Activated CD8-positive, alpha-beta memory T cell treated with anti-CD3 and anti-CD28 coated beads for 4 hours (primary cell): ENCODE measurements at regions not wholly inside any gene's neighbourhood (a gene's known extent, or its start where the extent isn't known, plus 50 kb on each side); places are given as distances from the start of the nearest gene placed in this dataset.

ENCODE experiments used
- DNase-seq, 2 donors: peaks; one replicate each; pipeline ENCODE4 v3.0.0-alpha.2; 2020; ENCODE audit warnings: low read depth in 2 of 2

- DNase-seq, result no peak
Observed at GRCh38 chr6:156306531-156306930, 470.6 kb upstream of the ARID1B start.

- DNase-seq, result no peak
Observed at GRCh38 chr6:156283091-156283490, 494.1 kb upstream of the ARID1B start.

GRCh38 chr6:156282087-156282486 lies 495.1 kb upstream of the ARID1B start:
- no peak for DNase-seq

- DNase-seq, result no peak
Observed at GRCh38 chr6:156281266-156281665, 495.9 kb upstream of the ARID1B start.

GRCh38 chr6:156280065-156280464 lies 497.1 kb upstream of the ARID1B start:
- no peak for DNase-seq

- no peak for DNase-seq
Observed at GRCh38 chr6:156279261-156279969, 497.8 kb upstream of the ARID1B start.

- no peak for DNase-seq
Observed at GRCh38 chr6:156273065-156273711, 504.0 kb upstream of the ARID1B start.

- DNase-seq, result no peak
Observed at GRCh38 chr6:156269751-156270369, 507.3 kb upstream of the ARID1B start.

GRCh38 chr6:156268849-156269248 lies 508.3 kb upstream of the ARID1B start:
- no peak for DNase-seq

- no peak for DNase-seq
Observed at GRCh38 chr6:156262014-156262413, 515.2 kb upstream of the ARID1B start.

GRCh38 chr6:156260815-156261214 lies 516.4 kb upstream of the ARID1B start:
- no peak for DNase-seq

- DNase-seq, result no peak
Observed at GRCh38 chr6:156258981-156259380, 518.2 kb upstream of the ARID1B start.

GRCh38 chr6:156256161-156256560 lies 521.0 kb upstream of the ARID1B start:
- DNase-seq, result no peak

GRCh38 chr6:156254240-156254639 lies 522.9 kb upstream of the ARID1B start:
- DNase-seq, result no peak

- DNase-seq, result no peak
Observed at GRCh38 chr6:156250593-156250992, 526.6 kb upstream of the ARID1B start.

- DNase-seq, result no peak
Observed at GRCh38 chr6:156242206-156242605, 535.0 kb upstream of the ARID1B start.

- DNase-seq, result no peak
Observed at GRCh38 chr6:156231026-156231765, 546.0 kb upstream of the ARID1B start.

- DNase-seq, result no peak
Observed at GRCh38 chr6:156219973-156220372, 557.2 kb upstream of the ARID1B start.

- no peak for DNase-seq
Observed at GRCh38 chr6:156205678-156206077, 571.5 kb upstream of the ARID1B start.

GRCh38 chr6:156199182-156199581 lies 578.0 kb upstream of the ARID1B start:
- no peak for DNase-seq

GRCh38 chr6:156197513-156197912 lies 579.7 kb upstream of the ARID1B start:
- no peak for DNase-seq

- DNase-seq, result no peak
Observed at GRCh38 chr6:156194981-156195380, 582.2 kb upstream of the ARID1B start.
